Activated CD8-positive, alpha-beta T cell treated with anti-CD3 and anti-CD28 coated beads for 36 hours (primary cell): ENCODE measurements at regions not wholly inside any gene's neighbourhood (a gene's known extent, or its start where the extent isn't known, plus 50 kb on each side); places are given as distances from the start of the nearest gene placed in this dataset.

Experiments
- ATAC-seq: fragments of 200-7000 bp; cut with Tn5 transposase; one replicate; pipeline ENCODE4 v1.10.0; 2021; ENCODE audit warnings: mild to moderate bottlenecking, moderate library complexity
- CTCF ChIA-PET: fragments of 350-600 bp; sonication (Branson Sonifier 250); formaldehyde crosslinking; loops from one replicate; lab custom pipeline; 2021; ENCODE audit warnings: antibody characterized with exemption; lab: Charles Lee
- POLR2A ChIA-PET: fragments of 350-600 bp; sonication (Branson Sonifier 250); formaldehyde crosslinking; loops from one replicate; lab custom pipeline; 2021; ENCODE audit warnings: antibody characterized with exemption; lab: Charles Lee
- DNase-seq: peaks from one replicate; pipeline ENCODE4 v3.0.0-alpha.2; 2020
- H3K27ac Mint-ChIP-seq: one replicate; pipeline ENCODE4 v1.8.0; 2021; ENCODE audit warnings: mild to moderate bottlenecking, mixed read lengths
- H3K27me3 Mint-ChIP-seq: one replicate; pipeline ENCODE4 v1.8.0; 2021; ENCODE audit warnings: mixed read lengths
- H3K36me3 Mint-ChIP-seq: one replicate; pipeline ENCODE4 v1.8.0; 2021; ENCODE audit warnings: low read depth, mixed read lengths
- H3K4me1 Mint-ChIP-seq: one replicate; pipeline ENCODE4 v1.8.0; 2021; ENCODE audit warnings: low read depth, mixed read lengths
- H3K4me3 Mint-ChIP-seq: one replicate; pipeline ENCODE4 v1.8.0; 2021; ENCODE audit warnings: mild to moderate bottlenecking, moderate library complexity, mixed read lengths
- H3K9me3 Mint-ChIP-seq: one replicate; pipeline ENCODE4 v1.8.0; 2021; ENCODE audit warnings: mixed read lengths
- intact Hi-C: fragments of 100-400 bp; cut with micrococcal nuclease; formaldehyde crosslinking; loops from one replicate; pipeline ENCODE4 v1.10.0; 2022
- TF ChIP-seq, protein P1 (sequence below): fragments of 200-600 bp; IDR thresholded peaks from one replicate; pipeline ENCODE4 v1.8.0; 2022; ENCODE audit warnings: antibody characterized with exemption, mild to moderate bottlenecking

DNA sequence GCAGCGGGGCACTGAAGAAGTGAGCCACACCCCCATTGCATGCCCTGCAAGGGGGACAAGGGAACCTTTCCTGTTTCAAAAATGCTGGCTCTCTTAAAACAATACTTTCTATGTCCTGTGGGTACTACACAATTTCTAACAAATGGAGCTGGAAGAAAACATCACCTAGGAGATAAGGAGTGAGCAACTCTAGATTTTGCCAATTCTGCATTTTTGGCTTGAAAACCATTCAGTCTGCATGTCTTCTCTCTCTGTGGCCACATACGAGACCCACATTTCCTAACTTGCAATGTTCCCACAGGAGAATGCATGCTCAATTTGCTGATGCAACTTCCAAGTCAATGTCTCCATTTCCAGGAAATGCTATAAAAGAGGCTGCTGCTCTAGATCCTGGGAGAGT lies 662.0 kb downstream of the SQOR start:
- CTCF ChIA-PET: interaction anchor here (2.7 kb wide), 1 partner anchor 15 kb away, joined by 17 read pairs; no protein-coding TSS in a partner anchor
- TF ChIP-seq, protein P1, sequence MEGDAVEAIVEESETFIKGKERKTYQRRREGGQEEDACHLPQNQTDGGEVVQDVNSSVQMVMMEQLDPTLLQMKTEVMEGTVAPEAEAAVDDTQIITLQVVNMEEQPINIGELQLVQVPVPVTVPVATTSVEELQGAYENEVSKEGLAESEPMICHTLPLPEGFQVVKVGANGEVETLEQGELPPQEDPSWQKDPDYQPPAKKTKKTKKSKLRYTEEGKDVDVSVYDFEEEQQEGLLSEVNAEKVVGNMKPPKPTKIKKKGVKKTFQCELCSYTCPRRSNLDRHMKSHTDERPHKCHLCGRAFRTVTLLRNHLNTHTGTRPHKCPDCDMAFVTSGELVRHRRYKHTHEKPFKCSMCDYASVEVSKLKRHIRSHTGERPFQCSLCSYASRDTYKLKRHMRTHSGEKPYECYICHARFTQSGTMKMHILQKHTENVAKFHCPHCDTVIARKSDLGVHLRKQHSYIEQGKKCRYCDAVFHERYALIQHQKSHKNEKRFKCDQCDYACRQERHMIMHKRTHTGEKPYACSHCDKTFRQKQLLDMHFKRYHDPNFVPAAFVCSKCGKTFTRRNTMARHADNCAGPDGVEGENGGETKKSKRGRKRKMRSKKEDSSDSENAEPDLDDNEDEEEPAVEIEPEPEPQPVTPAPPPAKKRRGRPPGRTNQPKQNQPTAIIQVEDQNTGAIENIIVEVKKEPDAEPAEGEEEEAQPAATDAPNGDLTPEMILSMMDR: no peak
- POLR2A ChIA-PET: no interaction called here
- no peaks in the 10 kb centered on the region for H3K4me1 Mint-ChIP-seq
- DNase-seq (no peak), ATAC-seq (no peak)
- no peak overlapping the region for H3K27ac Mint-ChIP-seq
- H3K9me3 Mint-ChIP-seq: no peaks in the 10 kb centered on the region
- H3K27me3 Mint-ChIP-seq: peaks cover 3% of the 10 kb centered on the region
- H3K4me3 Mint-ChIP-seq: no peak overlapping the region
- intact Hi-C loops: no loop called here
- no peaks in the 10 kb centered on the region for H3K36me3 Mint-ChIP-seq

DNA sequence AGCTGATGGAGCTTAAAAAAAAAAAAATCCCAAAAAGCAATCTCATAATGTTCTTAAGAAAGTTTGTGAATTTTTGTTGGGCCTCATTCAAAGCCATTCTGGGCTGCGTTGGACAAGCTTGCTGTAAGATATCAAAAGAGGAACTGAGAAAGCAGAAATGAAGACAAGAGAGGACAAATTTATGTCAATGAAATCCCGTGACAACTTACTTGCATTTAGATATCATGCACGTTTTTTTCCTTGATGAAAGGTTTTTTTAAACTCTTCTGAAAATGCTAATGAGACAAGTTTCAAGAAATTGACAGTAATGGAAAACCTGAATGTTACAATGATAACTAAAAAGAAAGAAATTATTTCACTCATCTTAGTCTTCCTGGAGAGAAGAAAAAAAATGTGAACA lies 662.9 kb downstream of the SQOR start:
- DNase-seq: no peak
- ATAC-seq: no peak
- ChIA-PET CTCF (interaction anchor here (2.7 kb wide), 1 partner anchor 15 kb away, joined by 17 read pairs; no protein-coding TSS in a partner anchor), POLR2A (no interaction called here)
- TF ChIP-seq, protein P1: no peak
- H3K27ac Mint-ChIP-seq: no peak overlapping the region
- intact Hi-C loops: no loop called here
- H3K36me3 Mint-ChIP-seq: no peaks in the 10 kb centered on the region
- no peaks in the 10 kb centered on the region for H3K9me3 Mint-ChIP-seq
- H3K4me3 Mint-ChIP-seq: no peak overlapping the region
- H3K4me1 Mint-ChIP-seq: no peaks in the 10 kb centered on the region
- peaks cover 3% of the 10 kb centered on the region for H3K27me3 Mint-ChIP-seq

DNA sequence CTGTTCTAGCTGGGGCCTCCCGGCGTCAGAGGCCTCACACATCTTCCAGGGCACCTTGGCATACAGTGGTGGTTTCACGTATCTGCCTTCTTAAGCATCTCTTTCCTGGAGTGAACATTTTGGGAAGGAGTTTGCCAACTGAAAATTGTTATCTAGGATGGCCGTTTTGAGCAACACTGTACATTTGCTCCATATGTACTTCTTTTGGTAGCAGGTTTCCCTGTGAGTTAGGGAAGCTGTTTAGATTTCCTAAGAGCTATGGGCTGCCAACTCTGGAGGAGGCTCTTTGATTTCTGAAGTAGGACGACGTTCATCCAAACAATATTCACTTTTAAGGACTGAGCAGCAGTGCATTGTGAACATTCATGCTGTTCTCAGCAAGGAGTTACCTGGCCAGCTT lies 665.9 kb downstream of the SQOR start:
- H3K9me3 Mint-ChIP-seq: no peaks in the 10 kb centered on the region
- ChIA-PET POLR2A (no interaction called here), CTCF (no interaction called here)
- intact Hi-C loops: no loop called here
- H3K36me3 Mint-ChIP-seq: no peaks in the 10 kb centered on the region
- DNase-seq (no peak), ATAC-seq (no peak)
- no peak overlapping the region for H3K4me3 Mint-ChIP-seq
- no peaks in the 10 kb centered on the region for H3K4me1 Mint-ChIP-seq
- H3K27me3 Mint-ChIP-seq: peaks cover 3% of the 10 kb centered on the region
- H3K27ac Mint-ChIP-seq: no peak overlapping the region
- TF ChIP-seq, protein P1: no peak

DNA sequence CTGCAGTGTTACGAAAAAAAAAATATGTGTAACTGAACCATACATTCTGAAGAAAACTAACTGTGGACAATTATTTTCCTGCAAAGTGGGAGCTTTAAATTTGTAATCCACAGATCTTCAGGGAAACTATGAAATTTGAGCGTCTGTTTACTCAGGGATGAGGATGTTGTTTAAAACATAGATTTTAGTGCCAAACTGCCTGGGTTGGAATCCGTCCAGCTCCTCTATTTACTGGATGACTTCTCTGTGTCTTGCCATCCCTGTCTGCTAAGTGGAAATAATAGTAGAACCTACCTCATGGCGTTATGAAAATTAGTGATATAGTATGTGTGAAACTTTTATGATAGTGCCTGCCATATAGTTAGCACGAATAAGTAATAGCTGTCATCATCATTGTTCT lies 666.5 kb downstream of the SQOR start:
- ChIA-PET POLR2A (no interaction called here), CTCF (no interaction called here)
- DNase-seq (no peak), ATAC-seq (no peak)
- Mint-ChIP-seq H3K27me3 (peaks cover 2% of the 10 kb centered on the region), H3K4me1 (no peaks in the 10 kb centered on the region), H3K36me3 (no peaks in the 10 kb centered on the region), H3K4me3 (no peak overlapping the region), H3K27ac (no peak overlapping the region), H3K9me3 (no peaks in the 10 kb centered on the region)
- TF ChIP-seq, protein P1: no peak
- intact Hi-C loops: no loop called here

DNA sequence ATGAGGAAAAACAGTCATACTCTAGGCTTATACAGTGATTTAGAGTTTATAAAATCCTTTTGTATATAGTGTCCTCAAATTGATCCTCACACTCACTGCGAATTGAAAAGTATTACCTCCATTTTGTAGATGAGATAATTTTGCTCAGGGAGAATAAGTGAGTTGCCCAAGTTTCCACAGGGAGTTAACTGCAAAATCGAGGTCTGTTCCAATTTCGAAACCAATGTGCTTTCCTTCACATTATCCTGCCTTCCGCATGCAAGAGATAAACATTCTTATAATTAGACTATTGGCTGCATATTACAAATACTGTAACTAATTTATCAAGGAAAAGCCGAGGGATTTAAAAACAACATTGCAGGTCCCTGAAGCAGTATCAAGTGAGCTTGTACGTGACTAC lies 667.0 kb downstream of the SQOR start:
- ChIA-PET POLR2A (no interaction called here), CTCF (interaction anchor here (1.6 kb wide), 1 partner anchor 10 kb away, joined by 4 read pairs; no protein-coding TSS in a partner anchor)
- Mint-ChIP-seq H3K4me1 (no peaks in the 10 kb centered on the region), H3K9me3 (no peaks in the 10 kb centered on the region), H3K27me3 (no peaks in the 10 kb centered on the region), H3K4me3 (no peak overlapping the region), H3K36me3 (no peaks in the 10 kb centered on the region), H3K27ac (no peak overlapping the region)
- no peak for DNase-seq
- ATAC-seq: no peak
- intact Hi-C loops: no loop called here
- TF ChIP-seq, protein P1: no peak
